HG02588 (cell line): ENCODE measurements at regions not wholly inside any gene's neighbourhood (a gene's known extent, or its start where the extent isn't known, plus 50 kb on each side); places are given as distances from the start of the nearest gene placed in this dataset.

Experiments used
- ATAC-seq: cut with Tn5 transposase; IDR thresholded peaks from one replicate; pipeline ENCODE4 v1.9.1; 2021; ENCODE audit warnings: mild to moderate bottlenecking, moderate library complexity; ENCODE audit not compliant: unreplicated experiment

- ATAC-seq: no peak
These were observed 65.1 kb upstream of the KLF13 start for GRCh38 chr15:31261266-31262142.

- ATAC-seq: no peak
These were observed 64.5 kb upstream of the KLF13 start for GRCh38 chr15:31262143-31262530.

- ATAC-seq: no peak
These were observed 63.5 kb upstream of the KLF13 start for GRCh38 chr15:31262901-31263671.

- peak; percentile 26 for ATAC-seq
These were observed 62.7 kb upstream of the KLF13 start for GRCh38 chr15:31263751-31264558.

- ATAC-seq: no peak
These were observed 62.0 kb upstream of the KLF13 start for GRCh38 chr15:31264559-31265089.

GRCh38 chr15:31265090-31265870 lies 61.4 kb upstream of the KLF13 start:
- ATAC-seq: no peak

- ATAC-seq: peak; percentile 56
These were observed 60.5 kb upstream of the KLF13 start for GRCh38 chr15:31265871-31266711.

- ATAC-seq: peak; percentile 13
These were observed 59.9 kb upstream of the KLF13 start for GRCh38 chr15:31266712-31267111.

- no peak for ATAC-seq
These were observed 59.2 kb upstream of the KLF13 start for GRCh38 chr15:31267161-31268107.

- ATAC-seq: no peak
These were observed 58.5 kb upstream of the KLF13 start for GRCh38 chr15:31268108-31268501.

GRCh38 chr15:31268911-31269784 lies 57.5 kb upstream of the KLF13 start:
- no peak for ATAC-seq

GRCh38 chr15:31269816-31270575 lies 56.6 kb upstream of the KLF13 start:
- no peak for ATAC-seq

- ATAC-seq: no peak
These were observed 55.9 kb upstream of the KLF13 start for GRCh38 chr15:31270767-31271166.

GRCh38 chr15:31271224-31271635 lies 55.4 kb upstream of the KLF13 start:
- no peak for ATAC-seq

- ATAC-seq: no peak
These were observed 54.7 kb upstream of the KLF13 start for GRCh38 chr15:31271711-31272557.
